Transverse colon (tissue), 3 donors: ENCODE measurements at regions not wholly inside any gene's neighbourhood (a gene's known extent, or its start where the extent isn't known, plus 50 kb on each side); places are given as distances from the start of the nearest gene placed in this dataset.

Experiments used
- POLR2A ChIP-seq: fragments of 450-650 bp; IDR thresholded peaks from one replicate; pipeline ENCODE4 v1.6.1; 2016; ENCODE audit warnings: antibody characterized with exemption, mild to moderate bottlenecking, moderate library complexity
- TF ChIP-seq, protein P1 (sequence below), 5 experiments: fragments of 200-600 bp in 3 of 5; fragments of 450-650 bp in 2 of 5; sonication (generic) in 3 of 5; IDR thresholded peaks; 1 replicate in 2 of 5; 2 replicates in 3 of 5; pipeline ENCODE4 v1.5.1; 2016 to 2017; ENCODE audit warnings: antibody characterized with exemption in 5 of 5, inconsistent platforms in 3 of 5, mild to moderate bottlenecking in 2 of 5, moderate library complexity in 1 of 5

DNA sequence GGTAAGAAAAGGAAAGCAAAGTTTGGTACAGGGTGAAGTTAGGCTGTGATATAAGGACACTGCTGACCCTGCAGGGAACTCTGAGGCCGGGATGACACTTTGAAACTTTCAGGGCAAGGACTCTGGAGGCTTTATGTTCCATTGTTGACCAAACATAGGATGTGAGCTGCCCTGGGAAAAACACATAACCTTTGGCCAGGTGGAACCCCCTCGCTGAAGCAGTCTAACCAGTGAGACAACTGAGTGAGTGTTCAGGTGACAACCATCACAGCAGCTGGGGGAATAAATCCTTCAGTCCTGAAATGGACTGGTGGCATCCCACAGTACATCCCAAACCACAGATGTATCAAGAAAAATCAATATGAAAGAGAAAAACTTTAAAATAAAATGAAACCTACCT lies 280.9 kb upstream of the CDH2 start:
- no peak for TF ChIP-seq POLR2A
- TF ChIP-seq, protein P1, sequence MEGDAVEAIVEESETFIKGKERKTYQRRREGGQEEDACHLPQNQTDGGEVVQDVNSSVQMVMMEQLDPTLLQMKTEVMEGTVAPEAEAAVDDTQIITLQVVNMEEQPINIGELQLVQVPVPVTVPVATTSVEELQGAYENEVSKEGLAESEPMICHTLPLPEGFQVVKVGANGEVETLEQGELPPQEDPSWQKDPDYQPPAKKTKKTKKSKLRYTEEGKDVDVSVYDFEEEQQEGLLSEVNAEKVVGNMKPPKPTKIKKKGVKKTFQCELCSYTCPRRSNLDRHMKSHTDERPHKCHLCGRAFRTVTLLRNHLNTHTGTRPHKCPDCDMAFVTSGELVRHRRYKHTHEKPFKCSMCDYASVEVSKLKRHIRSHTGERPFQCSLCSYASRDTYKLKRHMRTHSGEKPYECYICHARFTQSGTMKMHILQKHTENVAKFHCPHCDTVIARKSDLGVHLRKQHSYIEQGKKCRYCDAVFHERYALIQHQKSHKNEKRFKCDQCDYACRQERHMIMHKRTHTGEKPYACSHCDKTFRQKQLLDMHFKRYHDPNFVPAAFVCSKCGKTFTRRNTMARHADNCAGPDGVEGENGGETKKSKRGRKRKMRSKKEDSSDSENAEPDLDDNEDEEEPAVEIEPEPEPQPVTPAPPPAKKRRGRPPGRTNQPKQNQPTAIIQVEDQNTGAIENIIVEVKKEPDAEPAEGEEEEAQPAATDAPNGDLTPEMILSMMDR (IDR thresholded peaks at IDR 0.05): no peak
